ENCODE measurements at regions not wholly inside any gene's neighbourhood (a gene's known extent, or its start where the extent isn't known, plus 50 kb on each side); places are given as distances from the start of the nearest gene placed in this dataset.

DNA sequence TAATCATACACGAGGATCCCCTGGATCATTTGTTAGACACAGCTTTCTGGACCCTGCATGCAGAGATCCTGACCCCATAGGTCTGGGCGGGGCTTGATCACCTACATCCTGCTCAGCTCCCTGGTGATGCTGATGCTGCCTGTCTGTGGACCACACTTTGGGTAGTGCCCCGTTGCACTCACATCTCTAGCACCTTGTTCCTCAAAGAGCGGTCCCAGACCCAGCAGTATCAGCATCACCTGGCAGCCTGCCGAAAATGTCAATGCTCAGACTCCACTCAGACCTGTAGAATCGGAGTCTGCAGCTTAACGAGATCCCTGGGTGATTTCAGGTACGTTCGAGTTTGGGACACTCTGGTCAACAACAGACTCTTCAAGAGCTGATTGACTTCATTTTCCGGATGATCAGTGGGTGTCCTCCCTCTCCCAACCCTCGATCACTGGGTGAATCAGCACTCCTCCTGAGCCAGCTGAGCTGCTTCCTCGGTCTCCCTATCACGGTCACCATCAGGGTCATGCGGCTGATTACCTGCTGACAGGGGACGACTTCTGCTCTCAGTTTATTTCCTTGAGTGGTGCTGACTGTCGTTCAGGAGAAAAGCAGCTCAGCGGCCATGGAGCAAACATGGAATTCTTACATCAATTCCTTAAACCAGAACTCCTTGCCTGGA is 150.6 kb upstream of the RAB12 start:
- no peak for DNase-seq

DNA sequence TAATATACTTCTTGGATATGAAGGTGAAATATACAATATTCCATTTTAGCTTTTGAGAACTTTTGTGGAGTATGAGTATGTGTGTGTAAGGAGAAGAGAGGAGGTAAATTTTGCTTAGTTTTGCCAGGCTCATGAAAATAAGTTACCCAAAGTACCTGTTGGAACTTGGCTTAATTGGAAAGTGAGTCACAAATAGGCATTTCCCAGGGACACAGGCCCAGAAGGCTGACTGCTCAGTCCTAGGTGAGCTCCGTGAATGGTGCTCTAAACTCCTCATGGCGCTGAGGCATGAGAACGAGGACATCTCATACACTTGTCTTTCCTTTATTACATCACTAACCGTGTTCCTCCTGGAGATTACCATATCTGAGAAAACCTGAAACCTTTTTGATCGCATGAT is 148.5 kb upstream of the RAB12 start:
- no peak for DNase-seq

DNA sequence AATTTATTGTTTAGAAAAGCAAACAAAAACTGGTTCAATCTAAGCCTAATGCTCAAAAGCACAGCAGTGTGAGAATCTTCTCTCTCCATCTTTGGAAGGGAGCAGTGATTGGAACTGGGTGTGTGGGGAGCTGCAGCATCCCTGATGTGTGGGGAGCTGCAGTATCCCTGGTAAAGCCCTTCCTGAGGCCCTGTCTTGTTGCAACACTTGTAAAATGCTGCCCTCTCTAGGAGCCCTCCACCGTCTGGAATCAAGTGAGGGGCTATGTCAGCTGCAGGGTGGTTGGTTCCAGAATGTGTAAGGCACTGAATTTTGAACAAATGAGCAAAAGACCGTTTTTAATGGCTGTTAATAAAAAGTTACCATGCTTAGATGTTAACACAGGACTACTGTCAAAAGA is 147.7 kb upstream of the RAB12 start:
- no peak for DNase-seq

DNA sequence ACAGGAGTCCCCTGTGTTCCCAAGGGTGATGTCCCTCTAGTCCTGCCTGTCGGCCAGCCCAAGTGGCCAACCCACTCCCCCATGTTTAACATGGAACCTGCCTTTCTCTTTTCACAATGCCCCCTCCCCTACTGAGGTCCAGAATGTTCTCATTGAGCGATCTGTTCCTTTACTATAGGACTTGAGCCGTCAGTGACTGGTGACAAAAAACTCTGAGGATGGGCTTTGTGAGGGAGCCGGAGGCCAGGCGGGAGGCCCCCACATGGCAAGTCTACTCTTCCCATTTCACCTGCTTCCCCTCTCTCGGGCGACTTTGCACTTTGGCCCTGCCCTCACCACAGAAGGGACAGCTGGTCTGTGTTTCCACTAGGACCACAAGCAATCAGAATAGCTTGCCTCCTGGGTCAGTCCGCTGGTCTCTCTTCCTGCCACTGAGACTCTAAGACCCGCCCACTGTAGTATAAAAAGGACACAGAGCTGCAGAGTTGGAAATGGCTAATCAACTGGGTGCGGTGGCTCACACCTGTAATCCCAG is 146.5 kb upstream of the RAB12 start:
- no peak for DNase-seq

DNA sequence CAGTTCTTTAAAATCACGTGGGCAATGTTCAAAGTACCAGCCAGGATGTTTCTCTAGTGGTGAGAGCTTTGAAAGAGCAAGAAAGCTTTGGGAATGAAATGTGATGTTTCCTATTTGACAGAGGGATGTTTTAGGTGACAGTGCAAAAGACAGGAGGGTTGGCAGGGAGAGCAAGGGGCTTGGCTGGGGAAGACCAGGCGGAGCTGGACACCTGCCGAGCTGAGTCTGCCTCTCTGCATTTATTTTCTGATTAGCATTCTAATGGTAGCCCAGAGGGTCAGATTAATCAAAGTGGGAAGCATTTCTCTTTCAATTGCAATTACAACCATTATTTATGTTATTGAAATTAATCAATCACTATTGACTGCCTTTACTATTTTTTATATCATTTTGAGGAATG is 145.4 kb upstream of the RAB12 start:
- DNase-seq = no peak

DNA sequence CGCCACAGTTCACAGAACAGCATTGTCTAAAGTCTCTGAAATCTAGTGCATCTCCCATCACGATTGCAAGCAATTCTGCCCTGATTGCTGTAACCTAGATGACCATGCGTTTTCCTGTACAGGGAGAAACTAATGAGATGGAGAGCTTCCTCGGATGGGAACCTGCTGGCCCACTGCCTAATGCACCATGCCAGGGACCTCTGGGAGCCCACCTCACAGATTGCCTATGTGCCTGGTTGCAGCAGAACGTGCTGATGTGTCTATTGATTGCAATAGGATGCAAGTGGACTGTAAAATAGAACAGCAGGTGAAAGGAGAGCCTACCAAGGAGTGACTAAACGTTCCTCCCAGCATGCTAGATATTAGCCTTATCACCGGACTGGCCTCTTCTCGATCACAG is 141.0 kb upstream of the RAB12 start:
- no peak for DNase-seq

DNA sequence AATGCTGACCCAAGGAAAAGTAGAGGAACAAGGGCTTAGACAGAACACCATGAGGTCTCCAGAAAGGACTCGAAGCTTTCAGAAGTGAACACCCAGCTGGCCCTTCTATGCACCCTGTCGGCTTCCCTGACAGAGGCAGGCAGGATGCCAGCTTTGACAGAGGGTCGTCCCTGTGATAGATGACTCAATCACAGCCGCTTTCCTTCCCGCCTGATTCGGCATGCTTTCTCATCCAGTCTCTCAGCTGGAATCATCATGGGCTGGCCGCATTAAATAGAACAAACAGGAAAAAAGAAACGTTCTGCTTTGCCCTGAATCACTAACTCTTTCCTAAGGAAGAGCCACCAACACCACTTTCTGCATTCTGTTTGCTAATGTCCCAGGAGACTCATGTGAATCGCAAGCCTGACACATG is 140.3 kb upstream of the RAB12 start:
- peak; percentile 76 for DNase-seq

DNA sequence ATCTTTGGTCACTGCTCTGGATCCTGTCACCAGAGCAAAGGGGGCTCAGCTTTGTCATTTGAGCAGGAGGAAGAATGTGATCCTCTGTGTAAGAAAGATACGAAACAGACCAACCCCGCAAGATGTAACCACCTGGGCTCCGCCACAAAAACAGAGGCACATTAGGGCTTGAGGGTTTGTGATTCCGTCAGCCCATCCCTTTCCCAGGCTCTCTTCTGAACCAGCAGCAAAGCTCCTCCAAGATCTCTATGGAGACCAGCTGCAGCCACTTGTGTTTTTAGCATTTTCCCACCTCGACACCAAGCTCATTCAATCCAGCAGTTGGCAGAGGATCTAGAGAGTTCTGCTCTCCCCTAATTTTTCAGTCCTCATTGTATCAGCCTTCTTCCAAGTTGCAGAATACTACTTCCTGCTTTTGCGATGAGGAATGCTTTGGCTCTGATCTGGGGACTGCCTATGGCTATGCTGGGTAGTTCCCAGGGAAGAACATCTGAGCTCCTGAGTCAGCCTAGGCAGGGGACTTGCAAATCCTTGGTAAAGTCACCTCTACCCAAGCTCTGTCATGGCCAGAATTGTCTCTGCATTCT is 139.6 kb upstream of the RAB12 start:
- DNase-seq = peak; percentile 59

DNA sequence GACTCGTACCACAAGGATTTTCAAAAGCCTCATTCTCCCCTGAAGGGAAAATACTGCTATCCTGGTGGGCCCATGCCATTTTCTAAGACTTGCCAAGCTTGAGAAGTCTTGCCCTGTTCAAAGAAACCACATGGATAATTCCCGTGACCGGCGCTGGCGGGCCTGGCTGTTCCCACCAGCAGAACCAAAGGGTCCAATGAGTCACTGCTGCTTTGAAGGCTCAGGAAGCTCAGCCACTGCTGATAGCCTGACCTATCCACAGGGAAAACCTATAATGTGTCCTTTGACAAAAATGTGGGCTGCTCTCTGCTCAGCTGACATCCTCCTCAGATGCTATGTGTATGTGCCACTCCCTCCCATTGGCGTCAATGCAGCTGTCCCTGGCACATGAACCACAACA is 137.9 kb upstream of the RAB12 start:
- DNase-seq = peak; percentile 81

DNA sequence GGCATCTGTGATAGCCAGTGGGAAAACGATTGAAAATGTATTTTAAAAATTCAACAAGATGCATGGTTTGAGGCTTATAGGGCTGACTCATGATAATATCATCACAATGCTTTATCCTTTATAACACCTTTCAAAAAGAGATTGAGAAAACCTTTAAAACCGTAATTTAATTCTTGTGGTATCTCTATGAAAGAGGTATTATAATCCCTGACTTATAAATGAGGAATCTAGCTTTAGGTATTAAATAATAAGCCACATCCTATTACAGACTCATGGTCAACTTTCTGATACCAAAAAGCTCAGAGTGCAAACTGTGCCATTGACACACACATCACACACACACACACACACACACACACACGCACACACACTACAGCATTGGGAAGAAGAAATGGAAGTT is 134.6 kb upstream of the RAB12 start:
- no peak for DNase-seq

DNA sequence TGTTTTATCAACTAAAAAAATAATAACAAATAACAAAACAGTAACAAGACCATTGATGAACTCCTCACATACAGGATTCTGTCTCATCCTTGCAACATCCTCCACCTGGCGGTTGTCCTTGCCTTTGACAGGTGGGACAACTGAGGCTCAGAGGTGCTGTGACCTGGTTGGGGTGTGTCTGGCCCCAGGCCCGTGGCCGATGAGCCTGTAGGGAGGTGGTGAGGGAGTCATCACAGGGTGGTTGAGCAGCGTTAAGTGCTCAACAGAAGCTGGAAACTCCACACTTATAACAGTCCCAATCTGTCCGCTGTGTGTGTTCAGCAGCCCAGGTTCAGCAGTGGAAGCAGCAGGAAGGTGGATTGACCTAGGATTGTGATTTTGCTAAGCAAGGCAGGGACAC is 131.6 kb upstream of the RAB12 start:
- no peak for DNase-seq

DNA sequence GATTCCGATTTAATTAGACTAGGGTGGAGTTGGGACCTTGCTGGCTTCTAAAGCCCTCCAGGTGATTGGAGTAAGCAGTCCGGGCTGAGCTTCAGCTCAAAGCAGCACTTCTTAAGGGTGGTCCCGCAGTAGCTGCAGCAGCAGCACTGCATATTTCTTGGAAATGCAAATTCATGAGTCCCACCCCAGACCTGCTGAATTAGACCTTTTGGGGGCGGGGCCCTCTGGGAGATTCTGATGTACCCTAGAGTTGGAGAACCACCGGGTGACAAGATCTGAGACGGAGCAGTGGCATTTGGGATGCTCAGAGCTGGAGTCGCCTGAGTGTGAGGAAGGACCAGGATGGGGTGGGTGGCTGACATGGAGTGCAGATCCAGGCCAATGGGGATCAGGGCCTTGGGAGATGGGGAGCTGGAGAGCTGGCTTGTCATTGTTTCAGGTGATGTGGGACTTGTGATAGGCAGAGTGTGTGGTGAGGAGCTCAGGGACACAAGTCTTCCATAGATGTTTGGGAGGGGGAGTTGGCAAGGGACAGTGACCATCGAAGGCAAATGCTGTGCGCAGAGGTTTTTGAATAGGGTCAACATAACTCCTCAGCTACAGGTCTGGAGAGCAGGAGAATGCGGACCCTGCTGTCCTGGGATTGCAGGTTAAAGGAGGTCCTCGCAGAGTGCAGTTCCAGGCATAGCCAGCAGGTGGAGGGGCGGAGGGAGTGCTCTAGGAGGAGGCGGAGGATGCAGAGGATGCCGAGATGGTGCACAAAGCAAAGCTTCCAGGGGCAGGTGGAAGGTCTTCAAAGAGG is 130.9 kb upstream of the RAB12 start:
- DNase-seq = peak; percentile 54

DNA sequence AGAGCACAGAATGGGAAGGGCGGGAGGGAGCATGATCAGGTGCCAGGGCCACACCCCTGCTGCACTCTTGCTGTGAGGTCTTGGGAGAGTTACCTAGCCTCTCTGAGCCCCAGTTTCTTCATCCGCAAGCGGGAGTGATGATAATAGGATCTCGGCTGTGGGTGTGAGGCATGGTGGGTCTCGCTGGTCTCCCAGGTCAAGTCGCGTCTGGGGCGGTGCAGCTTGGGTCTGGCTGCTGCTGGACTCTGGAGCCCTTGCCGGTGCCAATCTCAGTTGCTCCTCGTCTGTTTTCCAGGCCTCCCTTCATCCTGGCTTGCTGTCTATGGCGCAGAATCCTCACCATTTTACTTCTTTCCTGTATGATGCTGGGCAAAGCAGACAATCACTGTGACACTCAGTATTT is 130.3 kb upstream of the RAB12 start:
- DNase-seq = no peak

DNA sequence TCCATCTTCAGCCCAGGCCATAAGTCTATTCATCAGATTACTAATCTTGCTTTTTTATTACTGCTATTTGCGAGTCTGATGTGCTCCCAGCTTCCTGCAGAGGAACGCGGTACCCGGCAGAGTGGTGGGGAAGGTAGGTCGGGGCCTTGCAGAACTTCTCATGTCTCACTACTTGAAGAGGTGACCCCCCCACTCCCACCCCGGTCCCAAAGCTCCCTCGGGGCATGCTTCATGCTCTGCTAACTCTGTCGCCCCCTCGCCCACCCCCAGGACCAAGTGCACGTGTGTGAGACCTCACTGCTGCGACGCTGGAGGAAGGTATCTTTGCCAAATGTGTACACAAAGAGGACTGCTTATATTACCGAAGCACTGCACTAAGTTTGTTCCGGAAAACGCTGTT is 129.4 kb upstream of the RAB12 start:
- no peak for DNase-seq

DNA sequence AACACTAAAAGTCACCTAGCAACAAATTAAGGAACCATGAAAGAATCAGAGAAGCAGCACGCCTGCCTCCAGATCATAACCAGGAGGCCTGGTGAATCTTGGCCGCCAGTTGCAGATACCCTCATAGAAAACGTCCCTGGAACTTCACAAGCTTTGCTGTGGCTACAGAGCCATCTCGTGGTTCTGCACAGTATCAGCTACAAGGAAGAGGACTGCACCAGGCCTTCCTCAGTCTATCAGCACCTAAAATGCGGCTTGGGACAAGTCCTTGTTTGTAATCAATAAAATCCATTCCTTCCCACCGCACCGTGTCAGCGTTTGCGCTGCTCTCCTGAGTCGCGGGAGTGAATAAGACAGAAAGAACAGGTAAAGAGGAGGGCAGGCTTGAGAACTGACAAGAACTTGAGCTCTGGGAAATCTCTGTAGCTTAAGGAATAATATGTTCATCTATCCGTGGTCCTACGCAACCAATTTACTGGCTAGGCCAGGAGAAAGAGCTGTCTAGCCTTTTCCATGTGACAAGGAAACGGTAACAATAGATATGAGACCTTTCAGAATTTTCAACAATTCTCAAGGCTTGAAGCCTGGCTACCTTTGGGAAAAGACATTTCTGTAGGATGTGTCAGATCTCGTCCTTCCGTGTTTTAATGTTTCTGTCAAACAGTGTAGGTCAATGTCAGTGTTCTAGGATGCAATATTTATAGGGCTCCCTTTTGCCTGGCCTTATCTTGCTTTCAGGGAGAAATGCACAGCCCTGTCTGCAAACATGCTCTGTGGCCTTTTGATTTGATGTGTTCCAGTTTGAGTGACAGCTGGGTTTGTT is 128.5 kb upstream of the RAB12 start:
- DNase-seq = peak; percentile 59

DNA sequence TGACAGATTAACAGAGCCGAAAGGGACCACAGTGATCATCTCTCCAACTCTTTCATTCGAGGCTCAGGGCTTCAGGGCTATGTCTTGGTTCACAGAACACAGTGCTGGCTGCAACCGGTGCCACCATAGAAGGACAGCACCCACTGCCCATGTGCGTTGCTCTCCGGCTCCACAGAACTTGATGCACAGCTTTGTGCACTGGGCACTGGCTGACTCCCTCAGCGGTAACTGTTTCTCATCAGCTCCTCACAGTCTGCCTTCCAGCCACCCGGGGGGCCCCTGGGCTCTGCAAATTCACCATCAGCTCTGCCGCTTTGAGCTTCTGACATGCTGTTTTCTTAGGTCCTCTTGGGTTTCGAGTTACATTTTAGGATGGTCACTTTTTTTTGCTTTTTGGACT is 124.3 kb upstream of the RAB12 start:
- DNase-seq = no peak

DNA sequence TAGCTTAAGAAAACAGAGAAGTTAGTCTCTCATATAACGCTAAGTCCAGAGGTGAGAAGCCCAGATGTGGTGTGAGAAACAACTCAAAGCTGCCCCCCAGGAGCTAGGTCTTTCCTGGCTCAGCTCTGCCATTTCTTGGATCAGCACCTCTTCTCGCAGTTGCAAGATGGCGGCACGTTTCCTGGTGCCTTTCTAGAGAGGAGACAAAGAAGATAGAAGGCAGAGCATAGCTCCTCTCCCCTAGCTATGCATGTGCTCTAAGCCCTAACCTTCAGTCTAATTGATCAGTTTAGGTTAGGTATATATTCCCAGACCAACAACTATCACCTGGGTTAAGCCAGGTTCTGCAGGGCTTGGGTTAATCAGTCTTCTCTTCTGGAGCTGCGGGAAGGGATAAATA is 119.5 kb upstream of the RAB12 start:
- DNase-seq = no peak

DNA sequence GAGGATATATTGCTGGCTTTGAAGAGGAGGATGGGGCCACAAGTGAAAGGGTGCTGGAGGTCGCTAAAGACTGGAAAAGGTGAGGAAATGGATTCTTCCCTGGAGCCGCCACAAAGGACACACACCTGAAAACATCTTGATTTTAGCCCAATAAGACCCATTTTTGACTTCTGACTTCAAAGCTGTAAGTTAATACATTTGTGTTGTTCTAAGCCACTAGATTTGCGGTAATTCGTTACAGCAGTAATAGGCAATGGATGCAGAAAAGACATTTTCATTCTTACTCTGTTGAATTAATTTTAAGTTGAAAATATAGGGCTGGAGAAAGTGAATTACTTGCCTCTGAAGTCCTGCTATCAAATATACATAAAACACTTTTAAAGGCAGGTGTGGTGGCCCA is 117.7 kb upstream of the RAB12 start:
- no peak for DNase-seq

DNA sequence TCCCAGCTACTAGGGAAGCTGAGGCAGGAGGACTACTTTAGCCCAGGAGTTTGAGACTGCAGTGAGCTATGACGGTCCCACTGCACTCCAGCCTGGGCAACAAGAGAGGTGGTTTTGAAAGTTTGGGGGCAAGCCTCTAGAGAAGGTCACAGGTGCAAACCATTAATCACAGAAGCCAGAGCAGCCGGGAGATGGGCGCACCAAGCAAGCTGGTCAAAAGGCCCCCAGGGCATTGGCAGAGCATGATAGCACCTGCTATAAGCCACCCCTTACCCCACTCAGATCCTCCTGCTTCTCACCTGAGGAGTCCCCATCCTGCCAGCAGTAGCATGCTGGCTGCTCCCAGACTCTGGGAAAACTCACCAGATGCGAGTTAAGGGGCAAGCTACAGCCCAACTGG is 116.1 kb upstream of the RAB12 start:
- no peak for DNase-seq

DNA sequence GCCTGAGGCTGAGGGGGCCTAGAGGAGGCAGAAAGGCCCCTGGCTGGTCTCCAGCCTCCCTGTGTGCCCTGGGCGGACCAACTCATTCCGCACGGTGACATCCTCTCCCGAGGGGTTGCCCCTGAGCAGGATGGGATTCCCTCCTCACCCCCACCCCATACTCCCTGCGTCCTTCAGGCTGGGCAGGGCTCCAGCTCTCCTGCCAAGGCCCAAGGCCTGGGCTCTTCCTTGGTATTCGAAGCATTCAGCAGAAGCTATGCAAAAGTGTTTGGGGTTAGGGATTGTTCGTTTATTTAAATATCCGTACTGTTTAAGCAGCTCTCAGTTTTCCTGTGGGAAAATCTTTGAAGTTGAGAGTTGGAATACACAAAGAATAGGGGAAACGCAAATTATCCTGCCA is 113.1 kb upstream of the RAB12 start:
- DNase-seq = no peak

DNA sequence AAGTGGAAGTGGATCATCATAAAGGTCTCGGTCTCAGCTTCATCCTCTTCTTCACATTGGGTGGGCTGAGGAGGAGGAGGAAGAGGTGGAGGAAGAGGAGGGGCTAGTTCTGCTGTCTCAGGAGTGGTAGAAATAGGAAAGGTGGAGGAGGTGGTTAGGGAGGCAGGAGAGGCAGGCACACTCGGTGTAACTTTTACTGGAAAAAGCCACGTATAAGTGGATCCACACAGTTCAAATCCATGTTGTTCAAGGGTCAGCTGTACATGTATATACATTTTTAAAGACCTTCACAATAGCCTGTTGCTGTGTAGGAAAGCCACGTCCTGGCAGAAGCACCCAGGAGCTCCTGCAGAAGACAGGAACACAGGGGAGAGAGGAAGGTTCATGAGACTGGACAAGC is 110.3 kb upstream of the RAB12 start:
- DNase-seq = no peak

DNA sequence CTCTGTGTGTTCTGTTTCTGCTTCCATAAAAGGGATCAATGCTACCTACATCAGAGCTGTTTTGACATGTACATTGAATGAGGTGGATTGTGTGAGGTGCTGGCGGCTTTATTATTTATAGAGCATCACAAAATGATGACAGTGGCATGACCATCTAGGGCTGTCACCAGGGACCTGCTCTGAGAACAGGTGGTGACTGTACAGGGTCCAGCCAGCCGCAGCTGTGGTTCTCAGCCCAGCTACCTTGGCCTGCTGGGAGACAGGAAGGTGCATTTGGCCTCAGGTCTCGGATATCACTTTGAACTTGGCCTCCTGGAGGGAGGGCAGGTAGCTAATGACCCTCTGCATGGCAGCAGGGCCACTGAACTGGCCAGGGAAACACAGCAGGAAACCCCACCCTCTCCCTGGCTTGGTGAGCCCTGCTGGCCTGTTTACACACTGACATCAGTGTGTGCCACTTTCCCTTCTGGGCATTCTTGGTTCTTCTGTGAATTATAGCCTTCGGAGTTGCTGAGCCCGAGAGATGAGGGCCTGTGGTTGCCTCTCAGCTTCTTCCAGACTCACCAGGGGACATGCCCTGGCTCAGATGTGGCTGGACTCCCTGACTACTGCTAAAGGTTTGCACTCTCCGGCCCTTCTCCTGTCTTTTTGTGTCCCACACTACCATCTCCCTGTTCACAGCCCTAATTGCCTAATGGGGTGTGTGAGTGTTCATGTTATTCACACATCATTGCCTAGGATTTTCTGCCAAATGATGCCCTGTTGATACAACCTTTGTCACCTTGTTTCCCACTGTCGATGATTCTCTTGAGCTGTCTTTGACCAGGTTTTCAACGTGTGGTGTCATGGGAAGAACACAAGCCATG is 109.2 kb upstream of the RAB12 start:
- DNase-seq = no peak
